IPS-20b (cell line): ENCODE measurements at regions not wholly inside any gene's neighbourhood (a gene's known extent, or its start where the extent isn't known, plus 50 kb on each side); places are given as distances from the start of the nearest gene placed in this dataset.
"Not testable (repeated sequence)": the region's sequence is repeated elsewhere in the genome, so short reads cannot be mapped to it uniquely, and the experiment has no call there.

Source experiments
- H3K27ac ChIP-seq: one replicate; pipeline ENCODE4 v1.5.1; 2013; ENCODE audit warnings: low read length
- H3K27me3 ChIP-seq: 2 replicates; pipeline ENCODE4 v1.6.1; 2013; ENCODE audit warnings: mild to moderate bottlenecking, low read length, inconsistent platforms; ENCODE audit not compliant: insufficient read depth
- H3K36me3 ChIP-seq: 2 replicates; pipeline ENCODE4 v1.6.1; 2013; ENCODE audit warnings: low read depth, mild to moderate bottlenecking, inconsistent platforms, low read length, moderate library complexity; ENCODE audit not compliant: insufficient read depth
- H3K4me1 ChIP-seq: 2 replicates; pipeline ENCODE4 v1.6.1; 2013; ENCODE audit warnings: mild to moderate bottlenecking, control low read depth, inconsistent platforms, low read length, moderate library complexity; ENCODE audit not compliant: insufficient read depth
- H3K4me3 ChIP-seq: 2 replicates; pipeline ENCODE4 v1.5.1; 2013; ENCODE audit warnings: mild to moderate bottlenecking, low read length, inconsistent platforms
- H3K9ac ChIP-seq: 2 replicates; pipeline ENCODE4 v1.6.1; 2013; ENCODE audit warnings: low read depth, mild to moderate bottlenecking, inconsistent platforms, low read length, moderate library complexity
- H3K9me3 ChIP-seq: 2 replicates; pipeline ENCODE4 v1.6.1; 2013; ENCODE audit warnings: mild to moderate bottlenecking, low read depth, low read length, inconsistent platforms; ENCODE audit not compliant: insufficient read depth

- H3K27me3 ChIP-seq: no peaks in the 10 kb centered on the region
- H3K4me1 ChIP-seq: no peaks in the 10 kb centered on the region
- H3K9me3 ChIP-seq: no peaks in the 10 kb centered on the region
- no peaks in the 10 kb centered on the region for H3K36me3 ChIP-seq
- H3K4me3 ChIP-seq: no peak overlapping the region
- no peak overlapping the region for H3K27ac ChIP-seq
- H3K9ac ChIP-seq: no peak overlapping the region
These were observed 598.4 kb downstream of the ACTL7B start for GRCh38 chr9:108257382-108257781.

GRCh38 chr9:108254236-108254635, 601.5 kb downstream of the ACTL7B start:
- Histone ChIP-seq H3K36me3 (no peaks in the 10 kb centered on the region), H3K4me3 (no peak overlapping the region), H3K9ac (no peak overlapping the region), H3K27me3 (no peaks in the 10 kb centered on the region), H3K27ac (no peak overlapping the region), H3K9me3 (no peaks in the 10 kb centered on the region), H3K4me1 (no peaks in the 10 kb centered on the region)

- not testable (repeated sequence) for H3K27ac ChIP-seq, H3K4me3 ChIP-seq, H3K9ac ChIP-seq, H3K9me3 ChIP-seq, H3K4me1 ChIP-seq, H3K27me3 ChIP-seq, H3K36me3 ChIP-seq
These were observed 608.4 kb downstream of the ACTL7B start for GRCh38 chr9:108247391-108247790.

- H3K9me3 ChIP-seq: no peaks in the 10 kb centered on the region
- no peaks in the 10 kb centered on the region; the same call in 1 of the 2 replicates for H3K4me1 ChIP-seq
- H3K27me3 ChIP-seq: no peaks in the 10 kb centered on the region
- no peak overlapping the region for H3K9ac ChIP-seq
- no peak overlapping the region for H3K4me3 ChIP-seq
- no peaks in the 10 kb centered on the region for H3K36me3 ChIP-seq
- H3K27ac ChIP-seq: no peak overlapping the region
These were observed 609.9 kb downstream of the ACTL7B start for GRCh38 chr9:108245901-108246300.

- H3K9ac ChIP-seq: no peak overlapping the region
These were observed 610.5 kb downstream of the ACTL7B start for GRCh38 chr9:108245331-108245730.

GRCh38 chr9:108244686-108245085, 611.1 kb downstream of the ACTL7B start:
- no peak overlapping the region for H3K4me3 ChIP-seq
- no peaks in the 10 kb centered on the region for H3K36me3 ChIP-seq
- H3K4me1 ChIP-seq: no peaks in the 10 kb centered on the region; the same call in 1 of the 2 replicates
- H3K27ac ChIP-seq: no peak overlapping the region
- H3K9ac ChIP-seq: no peak overlapping the region
- no peaks in the 10 kb centered on the region for H3K27me3 ChIP-seq
- no peaks in the 10 kb centered on the region for H3K9me3 ChIP-seq

More at GRCh38 chr9:108245331-108245730, 610.5 kb downstream of the ACTL7B start:
- H3K27me3 ChIP-seq: no peaks in the 10 kb centered on the region
- no peak overlapping the region for H3K4me3 ChIP-seq
- no peaks in the 10 kb centered on the region; the same call in 1 of the 2 replicates for H3K4me1 ChIP-seq
- H3K9me3 ChIP-seq: no peaks in the 10 kb centered on the region
- no peaks in the 10 kb centered on the region for H3K36me3 ChIP-seq
- H3K27ac ChIP-seq: no peak overlapping the region

- no peaks in the 10 kb centered on the region for H3K9me3 ChIP-seq
- no peaks in the 10 kb centered on the region; the same call in 1 of the 2 replicates for H3K4me1 ChIP-seq
- H3K27ac ChIP-seq: no peak overlapping the region
- no peak overlapping the region for H3K9ac ChIP-seq
- peak overlapping the region; percentile 42; the same call in 1 of the 2 replicates for H3K4me3 ChIP-seq
- no peaks in the 10 kb centered on the region for H3K27me3 ChIP-seq
- H3K36me3 ChIP-seq: no peaks in the 10 kb centered on the region
These were observed 614.3 kb downstream of the ACTL7B start for GRCh38 chr9:108241384-108242073.

- H3K4me1 ChIP-seq: no peaks in the 10 kb centered on the region; the same call in 1 of the 2 replicates
- no peaks in the 10 kb centered on the region for H3K27me3 ChIP-seq
- H3K36me3 ChIP-seq: no peaks in the 10 kb centered on the region
- no peaks in the 10 kb centered on the region for H3K9me3 ChIP-seq
- no peak overlapping the region for H3K4me3 ChIP-seq
- H3K9ac ChIP-seq: no peak overlapping the region
- no peak overlapping the region for H3K27ac ChIP-seq
These were observed 616.0 kb downstream of the ACTL7B start for GRCh38 chr9:108239696-108240321.

- Histone ChIP-seq H3K27me3 (no peaks in the 10 kb centered on the region), H3K9ac (no peak overlapping the region), H3K36me3 (no peaks in the 10 kb centered on the region), H3K4me3 (no peak overlapping the region), H3K4me1 (no peaks in the 10 kb centered on the region), H3K9me3 (no peaks in the 10 kb centered on the region), H3K27ac (no peak overlapping the region)
These were observed 620.2 kb downstream of the ACTL7B start for GRCh38 chr9:108235609-108236008.

- Histone ChIP-seq H3K4me1 (no peaks in the 10 kb centered on the region), H3K9me3 (no peaks in the 10 kb centered on the region), H3K27me3 (no peaks in the 10 kb centered on the region), H3K36me3 (no peaks in the 10 kb centered on the region), H3K27ac (no peak overlapping the region), H3K9ac (no peak overlapping the region), H3K4me3 (no peak overlapping the region)
These were observed 621.0 kb downstream of the ACTL7B start for GRCh38 chr9:108234811-108235210.

GRCh38 chr9:108225149-108225800, 630.5 kb downstream of the ACTL7B start:
- Histone ChIP-seq H3K9me3 (no peaks in the 10 kb centered on the region), H3K4me3 (no peak overlapping the region), H3K27ac (no peak overlapping the region), H3K4me1 (peaks cover 6% of the 10 kb centered on the region; the same call in 1 of the 2 replicates), H3K36me3 (no peaks in the 10 kb centered on the region), H3K27me3 (no peaks in the 10 kb centered on the region), H3K9ac (no peak overlapping the region)

GRCh38 chr9:108224716-108225115, 631.1 kb downstream of the ACTL7B start:
- no peak overlapping the region for H3K9ac ChIP-seq
- peaks cover 6% of the 10 kb centered on the region; the same call in 1 of the 2 replicates for H3K4me1 ChIP-seq
- no peaks in the 10 kb centered on the region for H3K36me3 ChIP-seq
- no peaks in the 10 kb centered on the region for H3K27me3 ChIP-seq
- no peak overlapping the region for H3K27ac ChIP-seq
- no peak overlapping the region for H3K4me3 ChIP-seq
- no peaks in the 10 kb centered on the region for H3K9me3 ChIP-seq
